Keratinocyte (primary cell): ENCODE measurements at regions not wholly inside any gene's neighbourhood (a gene's known extent, or its start where the extent isn't known, plus 50 kb on each side); places are given as distances from the start of the nearest gene placed in this dataset.

ENCODE experiments used
- DNase-seq: peaks from one replicate; pipeline ENCODE4 v3.0.0-alpha.2; 2011; ENCODE audit warnings: low read depth, missing footprints, low spot score
- FAIRE-seq: peaks from 2 replicates; lab custom pipeline; 2011; peaks lifted over from hg19 to GRCh38; lab: Jason Lieb, UNC
- H2AFZ ChIP-seq: 2 replicates; pipeline ENCODE4 v1.6.0; 2012; ENCODE audit warnings: low read length, control low read depth, inconsistent platforms; ENCODE audit not compliant: control insufficient read depth
- H3K27ac ChIP-seq: 2 replicates; pipeline ENCODE4 v1.5.1; 2011; ENCODE audit warnings: low read length; ENCODE audit not compliant: control insufficient read depth, insufficient read depth
- H3K27me3 ChIP-seq: 3 replicates; pipeline ENCODE4 v1.6.0; 2011; ENCODE audit warnings: low read length; ENCODE audit not compliant: control insufficient read depth, insufficient read depth; ENCODE audit errors: extremely low read depth
- H3K36me3 ChIP-seq, 2 experiments: 2 replicates in 1 of 2; 3 replicates in 1 of 2; pipeline ENCODE4 v1.5.1; 2011; ENCODE audit warnings: low read length in 2 of 2, mild to moderate bottlenecking in 1 of 2; ENCODE audit not compliant: control insufficient read depth in 2 of 2, insufficient read depth in 2 of 2; ENCODE audit errors: extremely low read depth in 1 of 2
- H3K4me1 ChIP-seq: 3 replicates; pipeline ENCODE4 v1.5.1; 2011; ENCODE audit warnings: low read length; ENCODE audit not compliant: control insufficient read depth, insufficient read depth; ENCODE audit errors: extremely low read depth
- H3K4me2 ChIP-seq: 3 replicates; pipeline ENCODE4 v1.6.0; 2011; ENCODE audit warnings: low read depth, low read length; ENCODE audit not compliant: control insufficient read depth, insufficient read depth; ENCODE audit errors: extremely low read depth
- H3K4me3 ChIP-seq, 3 experiments: fragments of 200-600 bp in 1 of 3; sonication (generic) in 1 of 3; 2 replicates in 2 of 3; 3 replicates in 1 of 3; pipeline ENCODE4 v1.5.1; 2011 to 2016; ENCODE audit warnings: low read length in 3 of 3, mild to moderate bottlenecking in 3 of 3, control low read depth in 2 of 3, inconsistent platforms in 1 of 3, low read depth in 1 of 3, mixed read lengths in 1 of 3, mixed run types in 1 of 3, moderate library complexity in 1 of 3; ENCODE audit not compliant: control insufficient read depth in 2 of 3, insufficient read depth in 2 of 3; ENCODE audit errors: extremely low read depth in 1 of 3
- H3K79me2 ChIP-seq: 2 replicates; pipeline ENCODE4 v1.6.0; 2012; ENCODE audit warnings: low read length; ENCODE audit not compliant: control insufficient read depth, insufficient read depth
- H3K9ac ChIP-seq: 3 replicates; pipeline ENCODE4 v1.6.0; 2011; ENCODE audit warnings: low read length; ENCODE audit not compliant: control insufficient read depth, insufficient read depth; ENCODE audit errors: extremely low read depth
- H3K9me1 ChIP-seq: 3 replicates; pipeline ENCODE4 v1.6.0; 2011; ENCODE audit warnings: low read length; ENCODE audit not compliant: control insufficient read depth, insufficient read depth; ENCODE audit errors: extremely low read depth
- H3K9me3 ChIP-seq: 2 replicates; pipeline ENCODE4 v1.5.1; 2012; ENCODE audit warnings: low read depth, low read length; ENCODE audit not compliant: control insufficient read depth
- H4K20me1 ChIP-seq: 3 replicates; pipeline ENCODE4 v1.6.0; 2011; ENCODE audit warnings: low read length; ENCODE audit not compliant: control insufficient read depth, insufficient read depth; ENCODE audit errors: extremely low read depth
- EZH2 ChIP-seq: IDR thresholded peaks from one replicate; pipeline ENCODE4 v1.6.1; 2012; ENCODE audit warnings: inconsistent platforms, mild to moderate bottlenecking, low read length, moderate library complexity
- dilution Hi-C: fragments of 300-500 bp; cut with MboI; formaldehyde crosslinking; loops from one replicate; pipeline ENCODE4 v1.7.0; 2020; ENCODE audit warnings: low sequenced_read_pairs; ENCODE audit not compliant: extremely low pct_ligation_motif_present
- TF ChIP-seq, protein P1 (sequence below), 3 experiments: IDR thresholded peaks in 1 of 3; conservative IDR thresholded peaks in 1 of 3; optimal IDR thresholded peaks in 1 of 3; 2 replicates in 2 of 3; 3 replicates in 1 of 3; pipeline versions ENCODE3 to v1.5.1; 2011; ENCODE audit warnings: low read length in 3 of 3, mild to moderate bottlenecking in 3 of 3, moderate library complexity in 2 of 3, control low read depth in 1 of 3, inconsistent platforms in 1 of 3; ENCODE audit not compliant: insufficient read depth in 2 of 3; ENCODE audit errors: extremely low read depth in 1 of 3

DNA sequence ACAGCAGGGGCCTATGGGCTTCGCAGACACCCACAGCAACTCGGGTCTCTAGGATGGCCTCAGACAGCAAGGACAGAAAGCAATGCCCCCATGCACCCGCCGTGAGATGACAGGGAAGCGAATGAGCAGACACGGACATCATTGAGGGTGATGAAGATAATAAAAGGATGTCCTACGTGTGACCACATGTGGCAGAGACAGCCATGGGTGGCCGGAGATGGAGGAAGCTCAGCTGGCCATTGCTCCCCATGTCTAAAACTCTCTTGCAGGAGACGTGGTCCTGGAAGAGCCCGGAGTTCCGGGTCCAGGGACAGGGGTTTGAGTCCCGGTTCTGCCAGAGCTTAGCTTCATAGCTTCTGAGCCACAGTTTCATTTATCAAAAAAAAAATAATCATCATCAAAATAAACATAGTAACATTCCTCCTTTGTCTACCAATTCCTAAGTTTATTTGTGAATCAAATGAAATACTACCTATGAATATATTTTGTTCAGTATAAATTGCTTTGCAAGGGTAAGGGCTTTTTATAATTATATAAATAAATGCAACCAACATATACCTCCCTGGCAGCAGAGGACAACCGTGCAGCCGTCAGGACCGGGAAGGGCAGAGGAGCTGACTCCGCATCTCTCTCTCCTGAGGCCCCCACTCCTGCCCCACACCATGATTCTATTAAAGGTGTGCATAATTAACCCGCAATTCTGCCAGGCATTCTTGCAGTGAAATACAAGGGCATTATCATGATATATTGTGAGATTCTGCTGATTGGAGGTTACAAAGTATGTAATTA lies 401.4 kb upstream of the MYT1L start:
- Histone ChIP-seq H3K27me3 (no peaks in the 10 kb centered on the region), H2AFZ (no peak overlapping the region), H3K9me3 (no peaks in the 10 kb centered on the region), H3K4me3 (no peak overlapping the region), H3K36me3 (no peaks in the 10 kb centered on the region), H3K79me2 (no peaks in the 10 kb centered on the region), H3K4me2 (no peak overlapping the region), H3K9me1 (no peaks in the 10 kb centered on the region), H4K20me1 (no peaks in the 10 kb centered on the region), H3K4me1 (no peaks in the 10 kb centered on the region), H3K9ac (no peak overlapping the region), H3K27ac (no peak overlapping the region)
- TF ChIP-seq, protein P1, sequence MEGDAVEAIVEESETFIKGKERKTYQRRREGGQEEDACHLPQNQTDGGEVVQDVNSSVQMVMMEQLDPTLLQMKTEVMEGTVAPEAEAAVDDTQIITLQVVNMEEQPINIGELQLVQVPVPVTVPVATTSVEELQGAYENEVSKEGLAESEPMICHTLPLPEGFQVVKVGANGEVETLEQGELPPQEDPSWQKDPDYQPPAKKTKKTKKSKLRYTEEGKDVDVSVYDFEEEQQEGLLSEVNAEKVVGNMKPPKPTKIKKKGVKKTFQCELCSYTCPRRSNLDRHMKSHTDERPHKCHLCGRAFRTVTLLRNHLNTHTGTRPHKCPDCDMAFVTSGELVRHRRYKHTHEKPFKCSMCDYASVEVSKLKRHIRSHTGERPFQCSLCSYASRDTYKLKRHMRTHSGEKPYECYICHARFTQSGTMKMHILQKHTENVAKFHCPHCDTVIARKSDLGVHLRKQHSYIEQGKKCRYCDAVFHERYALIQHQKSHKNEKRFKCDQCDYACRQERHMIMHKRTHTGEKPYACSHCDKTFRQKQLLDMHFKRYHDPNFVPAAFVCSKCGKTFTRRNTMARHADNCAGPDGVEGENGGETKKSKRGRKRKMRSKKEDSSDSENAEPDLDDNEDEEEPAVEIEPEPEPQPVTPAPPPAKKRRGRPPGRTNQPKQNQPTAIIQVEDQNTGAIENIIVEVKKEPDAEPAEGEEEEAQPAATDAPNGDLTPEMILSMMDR (optimal IDR thresholded peaks at IDR 0.05 in 1 of 3, IDR thresholded peaks at IDR 0.05 in 1 of 3, conservative IDR thresholded peaks at IDR 0.05 in 1 of 3; ENCODE audit: extremely low read depth in 1 of 3, insufficient read depth in 2 of 3, low read length in 3 of 3): no peak
- no peak for TF ChIP-seq EZH2
- DNase-seq: no peak
- no peak for FAIRE-seq
- dilution Hi-C loops: no loop called here

DNA sequence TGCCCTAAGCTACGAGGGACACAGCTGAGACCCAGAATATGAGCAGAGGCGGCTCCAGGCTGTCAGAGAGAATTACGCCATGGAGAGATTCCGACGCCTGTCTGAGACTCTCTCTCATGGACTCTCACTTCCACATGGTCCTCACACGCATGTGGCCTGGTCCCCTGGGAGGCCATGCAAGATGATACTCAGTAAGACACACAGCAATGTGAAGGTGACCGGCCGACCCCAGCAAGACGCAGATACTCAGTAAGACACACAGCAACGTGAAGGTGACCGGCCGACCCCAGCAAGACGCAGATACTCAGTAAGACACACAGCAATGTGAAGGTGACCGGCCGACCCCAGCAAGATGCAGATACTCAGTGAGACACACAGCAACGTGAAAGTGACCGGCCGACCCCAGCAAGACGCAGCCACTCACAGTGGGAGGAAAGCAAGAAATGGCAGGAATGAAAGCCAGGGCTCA lies 400.8 kb upstream of the MYT1L start:
- Histone ChIP-seq H3K27ac (no peak overlapping the region), H3K79me2 (no peaks in the 10 kb centered on the region), H3K4me1 (no peaks in the 10 kb centered on the region), H3K4me3 (no peak overlapping the region), H3K36me3 (no peaks in the 10 kb centered on the region), H3K4me2 (no peak overlapping the region), H3K9me1 (no peaks in the 10 kb centered on the region), H3K27me3 (no peaks in the 10 kb centered on the region), H3K9ac (no peak overlapping the region), H3K9me3 (no peaks in the 10 kb centered on the region), H4K20me1 (no peaks in the 10 kb centered on the region), H2AFZ (no peak overlapping the region)
- DNase-seq (no peak), FAIRE-seq (no peak)
- TF ChIP-seq, protein P1 (optimal IDR thresholded peaks at IDR 0.05 in 1 of 3, IDR thresholded peaks at IDR 0.05 in 1 of 3, conservative IDR thresholded peaks at IDR 0.05 in 1 of 3; ENCODE audit: extremely low read depth in 1 of 3, insufficient read depth in 2 of 3, low read length in 3 of 3): no peak
- TF ChIP-seq EZH2: no peak
- dilution Hi-C loops: no loop called here
